HG02623 (cell line): ENCODE measurements at regions not wholly inside any gene's neighbourhood (a gene's known extent, or its start where the extent isn't known, plus 50 kb on each side); places are given as distances from the start of the nearest gene placed in this dataset.

Source experiments
- ATAC-seq: cut with Tn5 transposase; IDR thresholded peaks from one replicate; pipeline ENCODE4 v1.9.1; 2021; ENCODE audit warnings: moderate library complexity; ENCODE audit not compliant: unreplicated experiment

- ATAC-seq: no peak
These were observed 497.3 kb downstream of the SHQ1 start for GRCh38 chr3:72350761-72351505.

- ATAC-seq: no peak
These were observed 499.9 kb downstream of the SHQ1 start for GRCh38 chr3:72348357-72348756.

GRCh38 chr3:72347819-72348319 lies 500.4 kb downstream of the SHQ1 start:
- peak; percentile 47 for ATAC-seq

- ATAC-seq: no peak
These were observed 501.7 kb downstream of the SHQ1 start for GRCh38 chr3:72346526-72346926.

DNA sequence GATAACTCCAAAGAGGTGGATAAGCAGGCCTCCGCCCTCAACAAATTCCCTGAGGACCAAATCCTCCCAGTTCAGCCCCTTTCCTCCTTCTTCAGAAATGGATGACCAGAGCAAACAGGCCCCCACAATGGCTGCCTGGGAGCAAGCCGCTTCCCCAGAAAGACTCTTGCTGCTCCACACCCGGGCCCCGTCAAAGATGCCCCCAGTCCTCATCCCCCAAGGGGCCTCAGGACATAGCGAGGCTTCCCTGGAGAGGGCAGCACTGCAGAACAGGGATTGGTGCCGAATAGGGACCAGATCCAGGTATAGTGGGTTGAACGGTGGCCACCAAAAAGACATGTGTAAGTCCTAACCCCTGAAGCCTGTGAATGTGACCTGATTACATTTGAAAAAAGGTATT lies 502.3 kb downstream of the SHQ1 start:
- ATAC-seq: no peak

DNA sequence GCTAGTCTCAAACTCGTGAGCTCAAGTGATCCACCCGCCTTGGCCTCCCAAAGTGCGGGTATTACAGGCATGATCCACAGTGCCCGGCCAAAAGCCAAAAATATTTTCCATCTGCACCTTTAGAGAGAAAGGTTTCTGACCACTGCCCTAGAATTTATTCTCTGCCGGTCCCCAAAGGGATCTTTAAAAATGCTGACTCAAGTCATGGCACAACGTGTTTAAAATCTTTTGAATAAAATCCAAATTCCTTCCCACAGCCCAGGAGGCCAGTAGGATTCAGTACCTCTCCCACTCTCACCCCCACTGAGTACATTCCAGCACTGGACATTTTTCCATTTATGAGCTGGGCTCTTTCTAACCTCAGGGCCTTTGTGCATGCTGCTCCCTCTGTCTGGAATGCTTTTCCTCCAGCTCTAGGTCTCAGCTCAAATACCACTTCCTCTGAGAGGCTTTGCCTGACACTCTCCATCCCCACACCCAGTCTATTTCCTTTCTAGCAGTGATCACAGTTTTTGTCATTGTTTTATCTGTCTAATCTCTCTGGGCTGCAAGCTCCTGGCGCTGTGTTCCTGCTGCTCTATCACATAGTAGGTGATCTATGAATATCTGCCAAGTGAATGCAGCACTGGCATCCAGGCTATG lies 502.9 kb downstream of the SHQ1 start:
- no peak for ATAC-seq

DNA sequence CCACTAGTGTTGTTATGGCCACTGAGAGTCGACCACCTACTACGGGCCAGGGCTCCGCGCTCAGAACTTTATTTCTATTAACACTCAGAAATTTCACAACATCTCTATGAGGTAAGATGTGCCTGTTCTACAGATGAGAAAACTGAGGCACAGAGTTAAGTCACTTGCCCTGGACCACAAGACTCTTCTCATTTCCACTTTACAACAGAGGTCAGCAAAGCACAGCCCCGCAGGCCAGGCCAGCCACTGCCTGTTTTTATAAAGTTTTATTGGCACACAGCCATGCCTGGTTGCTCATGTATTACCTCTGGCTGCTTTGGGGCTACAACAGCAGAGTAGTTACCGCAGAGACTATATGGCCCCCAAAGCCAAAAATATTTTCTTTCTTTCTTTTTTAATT lies 503.6 kb downstream of the SHQ1 start:
- ATAC-seq: no peak

DNA sequence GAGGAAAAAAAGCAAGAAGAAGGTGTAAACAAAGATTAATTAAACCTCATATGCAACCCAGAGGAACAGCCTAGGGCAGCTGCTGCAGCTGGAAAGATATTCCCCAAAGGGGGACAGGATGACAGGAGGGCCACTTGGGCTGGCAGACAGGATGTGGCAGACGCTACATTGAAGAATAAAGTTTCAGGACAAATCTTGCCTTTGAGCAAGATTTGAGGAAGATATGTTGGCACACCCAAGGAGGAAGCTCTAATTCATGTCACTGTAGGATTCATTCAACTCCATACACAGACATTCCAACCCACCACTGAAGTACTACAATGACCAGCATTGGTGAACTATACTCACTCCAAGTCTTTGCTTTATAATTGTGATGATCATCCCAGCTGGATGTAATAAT lies 504.0 kb downstream of the SHQ1 start:
- ATAC-seq: no peak

DNA sequence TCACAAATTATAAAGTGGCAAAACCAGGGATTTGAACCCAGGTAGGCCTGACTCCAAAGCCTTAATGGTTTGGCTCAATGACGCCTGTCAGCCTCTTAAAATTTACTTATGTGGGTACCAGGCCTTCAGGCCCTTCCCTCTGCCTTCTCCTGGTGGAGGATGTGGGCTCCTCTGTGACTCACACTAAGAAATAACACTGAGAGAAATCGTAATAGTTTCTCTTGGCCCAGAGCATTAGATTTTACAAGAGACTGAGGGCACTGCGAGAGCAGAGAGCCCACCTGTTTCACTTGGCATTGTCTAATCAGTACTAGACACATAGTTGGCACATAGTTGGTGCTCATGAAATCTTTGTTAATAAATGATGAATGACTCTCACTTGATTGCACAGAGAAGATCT lies 505.2 kb downstream of the SHQ1 start:
- ATAC-seq: no peak

GRCh38 chr3:72342450-72342849 lies 505.8 kb downstream of the SHQ1 start:
- no peak for ATAC-seq

- no peak for ATAC-seq
These were observed 506.3 kb downstream of the SHQ1 start for GRCh38 chr3:72341920-72342319.

GRCh38 chr3:72341380-72341770 lies 506.9 kb downstream of the SHQ1 start:
- ATAC-seq: no peak

DNA sequence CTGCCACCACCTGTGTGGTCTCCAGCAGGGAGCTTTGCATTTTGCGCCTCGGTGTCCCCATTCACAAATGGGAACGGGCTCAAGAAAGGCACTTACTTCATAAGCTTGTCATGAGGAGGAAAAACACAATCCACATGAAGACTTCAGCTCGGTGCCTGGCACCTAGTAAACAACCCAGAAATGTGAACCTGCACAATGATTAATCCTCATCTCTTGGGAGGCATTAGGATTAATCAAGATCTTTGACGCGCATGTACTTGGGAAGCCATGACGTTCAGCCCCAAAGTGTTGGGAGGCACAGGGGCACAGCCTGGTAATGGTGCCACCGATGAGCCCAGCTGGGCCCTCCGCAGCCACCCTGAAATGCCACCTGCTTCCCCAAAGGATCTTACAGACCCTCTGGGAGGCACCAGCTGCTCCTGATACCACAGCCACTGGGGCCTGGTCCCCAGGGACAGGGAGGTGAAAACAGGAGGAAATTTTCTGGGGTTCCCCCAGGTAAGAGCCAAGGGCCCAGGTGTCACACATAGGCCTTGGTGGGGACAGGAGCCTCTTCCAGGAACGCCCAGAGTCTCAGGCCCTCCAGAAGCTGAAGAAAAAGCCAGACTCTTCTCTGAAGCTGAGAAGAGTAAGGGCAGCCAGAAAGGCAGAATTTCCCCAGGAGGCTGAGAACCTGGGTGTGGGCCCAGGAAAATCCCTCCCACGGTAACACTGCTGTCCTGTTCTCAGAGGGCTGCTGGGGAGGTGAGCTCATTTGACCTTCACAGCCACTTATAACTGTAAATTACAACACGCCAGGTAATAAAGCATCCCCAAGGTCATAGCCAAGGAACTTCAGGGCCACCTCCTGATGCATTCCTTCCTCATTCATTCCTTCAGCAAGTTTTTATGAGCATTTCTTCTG lies 507.5 kb downstream of the SHQ1 start:
- ATAC-seq: peak; percentile 42

- no peak for ATAC-seq
These were observed 508.2 kb downstream of the SHQ1 start for GRCh38 chr3:72340056-72340455.

GRCh38 chr3:72339670-72340030 lies 508.6 kb downstream of the SHQ1 start:
- ATAC-seq: no peak

DNA sequence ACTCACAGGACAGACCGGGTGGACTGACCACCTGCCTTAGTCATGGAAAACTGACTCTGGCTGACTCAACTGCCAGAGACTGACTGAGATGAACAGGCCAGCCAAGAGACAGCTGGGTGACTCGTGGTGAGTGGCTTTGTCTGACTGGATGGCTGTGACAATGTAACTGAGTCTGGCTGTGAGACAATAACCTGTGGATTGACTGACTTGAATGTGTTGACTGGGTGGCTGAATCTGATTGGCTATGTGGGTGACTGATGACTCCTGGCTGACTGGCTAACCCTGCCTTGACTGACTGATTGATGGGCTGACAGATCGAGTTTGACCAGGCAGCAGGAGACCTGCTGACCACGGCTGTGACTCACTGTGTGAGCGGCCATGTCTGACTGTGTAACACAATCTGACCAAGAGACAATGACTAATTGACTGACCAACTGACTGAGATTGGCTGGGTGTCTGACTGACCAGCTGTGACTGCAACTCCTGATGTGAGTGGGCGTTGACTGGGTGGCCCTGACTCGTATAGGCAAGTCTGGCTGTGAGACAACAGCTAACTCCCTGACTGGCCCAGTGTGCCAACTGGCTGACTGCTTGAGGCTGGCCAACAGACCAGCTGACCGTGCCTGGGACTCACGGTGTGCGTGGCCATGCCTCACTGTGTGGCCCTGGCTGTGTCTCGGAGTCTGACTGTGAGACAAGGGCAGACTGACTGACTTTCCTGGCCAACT lies 509.1 kb downstream of the SHQ1 start:
- no peak for ATAC-seq

DNA sequence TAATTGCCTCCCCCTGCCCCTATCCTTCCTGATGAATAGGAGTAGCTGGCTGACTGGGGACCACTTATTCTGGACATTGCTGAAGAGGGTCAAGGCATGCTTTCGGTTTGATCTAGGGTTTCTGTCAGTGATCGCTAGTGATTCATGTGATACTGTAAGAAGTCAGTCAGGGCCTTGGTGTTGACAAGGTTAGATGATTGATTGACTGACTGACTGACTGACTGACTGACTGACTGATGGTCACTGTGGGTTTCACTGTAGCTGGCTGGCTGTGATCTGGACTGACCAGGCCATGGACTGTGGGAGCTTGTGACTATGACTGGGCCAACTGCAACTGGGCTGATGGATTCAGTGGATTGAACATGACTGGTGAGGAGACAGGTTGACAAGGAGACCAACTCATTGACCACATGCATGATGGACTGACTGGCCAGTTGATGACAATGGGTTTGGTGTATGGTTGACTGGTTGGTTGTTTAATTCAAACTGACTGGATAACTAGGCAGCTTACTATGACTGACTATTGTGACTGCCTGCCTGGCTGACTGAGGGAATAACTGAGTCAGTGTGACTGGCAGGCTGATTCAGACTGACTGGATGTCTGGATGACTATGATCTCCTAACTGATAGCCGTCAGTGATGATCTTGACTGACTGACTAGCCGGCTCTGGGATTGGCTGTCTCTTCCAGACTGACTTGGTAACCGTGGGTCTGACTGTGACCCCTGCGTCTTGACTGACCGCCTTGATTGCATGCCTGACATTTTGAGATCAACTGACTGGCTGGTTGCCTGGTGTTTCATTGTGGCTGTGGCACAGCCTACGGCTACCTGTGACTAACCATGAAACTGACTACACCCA lies 509.9 kb downstream of the SHQ1 start:
- no peak for ATAC-seq

GRCh38 chr3:72337480-72337855 lies 510.8 kb downstream of the SHQ1 start:
- ATAC-seq: no peak

DNA sequence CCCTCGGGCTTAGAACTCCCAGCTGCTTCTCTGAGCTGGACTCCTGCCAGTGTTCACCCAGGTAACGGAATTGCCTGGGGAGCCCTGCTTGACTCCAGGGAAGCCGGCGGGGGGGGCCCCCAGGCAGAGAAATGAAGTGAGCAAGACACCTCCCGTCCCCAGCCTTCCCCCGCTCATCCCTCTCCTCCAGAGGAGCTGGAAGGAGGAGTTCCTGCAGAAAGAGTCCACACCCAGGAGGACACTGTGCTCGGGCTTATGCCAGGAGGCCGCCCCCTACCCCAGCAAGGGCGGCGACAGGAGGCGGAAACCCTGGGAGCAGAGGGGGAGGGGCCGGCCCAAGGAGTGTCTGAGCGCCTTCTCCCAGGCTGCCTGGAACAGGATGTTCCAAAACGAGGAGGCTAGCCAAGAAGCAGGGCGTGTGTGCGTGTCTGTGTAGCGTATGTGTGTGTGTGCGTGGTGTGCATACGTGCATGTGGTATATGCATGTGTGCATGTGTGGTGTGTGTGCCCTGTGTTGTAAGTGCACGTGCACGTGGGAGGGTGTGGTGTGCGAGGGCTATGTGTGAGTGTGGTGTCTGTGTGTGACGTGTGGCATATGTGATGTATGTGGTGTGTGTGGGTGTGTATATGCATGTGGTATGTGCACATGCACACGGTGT lies 511.3 kb downstream of the SHQ1 start:
- ATAC-seq: no peak
